ENCODE measurements at regions not wholly inside any gene's neighbourhood (a gene's known extent, or its start where the extent isn't known, plus 50 kb on each side); places are given as distances from the start of the nearest gene placed in this dataset.

- DNase-seq: no peak
Measured at GRCh38 chr4:124593494-124593893, 119.0 kb downstream of the ANKRD50 start.

- DNase-seq: no peak
Measured at GRCh38 chr4:124594945-124595344, 117.6 kb downstream of the ANKRD50 start.

DNA sequence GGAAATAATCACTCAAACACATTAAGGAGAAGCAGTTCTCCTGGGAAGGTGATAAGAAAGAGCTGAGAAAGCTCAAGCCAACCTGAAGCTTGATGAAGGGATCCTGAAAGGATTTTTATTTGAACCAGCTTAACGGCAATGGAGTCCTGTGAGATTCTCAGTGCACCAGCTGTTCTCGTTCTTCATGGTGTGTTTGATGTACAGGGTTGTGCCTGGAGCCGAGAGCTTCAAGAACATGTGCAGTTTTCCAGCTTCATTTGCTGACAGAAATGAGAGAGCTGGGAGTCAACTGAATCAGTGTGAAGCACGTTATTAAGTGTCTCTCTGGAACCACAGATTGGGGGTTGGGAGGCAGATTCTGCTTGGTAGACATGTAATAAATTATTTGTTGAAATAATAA, 115.7 kb downstream of the ANKRD50 start:
- no peak for DNase-seq

DNA sequence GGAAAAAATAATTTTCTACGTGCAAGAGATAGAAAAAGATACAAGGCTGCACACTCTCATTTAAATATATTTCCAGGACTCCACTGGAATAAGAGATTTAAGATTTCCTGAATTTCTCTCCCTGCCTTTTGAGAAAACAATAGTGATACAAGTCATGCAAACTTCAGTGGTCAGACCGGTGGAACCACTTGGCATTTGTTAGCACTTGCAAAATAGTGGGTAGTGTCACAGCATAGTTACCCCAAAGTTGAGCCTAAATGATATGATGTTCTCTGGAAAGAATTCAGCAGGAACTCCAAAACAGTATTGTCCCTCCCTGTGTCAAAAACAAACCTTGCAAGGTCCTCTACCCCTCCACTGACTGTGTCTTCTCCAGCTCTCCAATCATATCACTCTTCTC, 102.3 kb downstream of the ANKRD50 start:
- DNase-seq: no peak

Measured in NCI-H774 (cell line).